CD8-positive, alpha-beta memory T cell (primary cell): ENCODE measurements at regions not wholly inside any gene's neighbourhood (a gene's known extent, or its start where the extent isn't known, plus 50 kb on each side); places are given as distances from the start of the nearest gene placed in this dataset.
"Not testable (repeated sequence)": the region's sequence is repeated elsewhere in the genome, so short reads cannot be mapped to it uniquely, and the experiment has no call there.

ENCODE experiments used
- CTCF ChIA-PET: fragments of 350-600 bp; sonication (Branson Sonifier 250); formaldehyde crosslinking; loops from one replicate; lab custom pipeline; 2021; ENCODE audit warnings: antibody characterized with exemption; lab: Charles Lee
- POLR2A ChIA-PET: fragments of 350-600 bp; sonication (Branson Sonifier 250); formaldehyde crosslinking; loops from one replicate; lab custom pipeline; 2021; ENCODE audit warnings: antibody characterized with exemption; lab: Charles Lee
- DNase-seq, 5 donors: peaks; one replicate each; pipeline versions ENCODE4 v3.0.0 to v3.0.0-alpha.2; 2020 to 2022; ENCODE audit warnings: mixed read lengths in 1 of 5
- H3K27ac ChIP-seq: one replicate; pipeline ENCODE4 v1.7.0; 2013; ENCODE audit warnings: low read depth, mild to moderate bottlenecking, low read length, moderate library complexity
- H3K27me3 ChIP-seq: 2 replicates; pipeline ENCODE4 v1.7.0; 2013; ENCODE audit warnings: low read length, mild to moderate bottlenecking; ENCODE audit not compliant: insufficient read depth, poor library complexity, severe bottlenecking
- H3K36me3 ChIP-seq: 2 replicates; pipeline ENCODE4 v1.7.0; 2013; ENCODE audit warnings: mild to moderate bottlenecking, low read length, moderate library complexity; ENCODE audit not compliant: insufficient read depth
- H3K4me1 ChIP-seq: 2 replicates; pipeline ENCODE4 v1.7.0; 2013; ENCODE audit warnings: mild to moderate bottlenecking, low read length, moderate library complexity; ENCODE audit not compliant: insufficient read depth
- H3K4me3 ChIP-seq: 2 replicates; pipeline ENCODE4 v1.7.0; 2013; ENCODE audit warnings: mild to moderate bottlenecking, low read length
- H3K9me3 ChIP-seq: 2 replicates; pipeline ENCODE4 v1.7.0; 2013; ENCODE audit warnings: mild to moderate bottlenecking, low read length
- H3K27ac Mint-ChIP-seq, 8 donors: one replicate each; pipeline ENCODE4 v1.8.0; 2020 to 2021; ENCODE audit warnings: mixed read lengths in 8 of 8, mild to moderate bottlenecking in 6 of 8, inconsistent platforms in 3 of 8, moderate library complexity in 3 of 8
- H3K27me3 Mint-ChIP-seq, 2 donors: one replicate each; pipeline ENCODE4 v1.8.0; 2020 to 2021; ENCODE audit warnings: mixed read lengths in 2 of 2, mild to moderate bottlenecking in 1 of 2, moderate library complexity in 1 of 2
- H3K36me3 Mint-ChIP-seq, 3 donors: one replicate each; pipeline ENCODE4 v1.8.0; 2020 to 2021; ENCODE audit warnings: mixed read lengths in 3 of 3, inconsistent platforms in 1 of 3, mild to moderate bottlenecking in 1 of 3
- H3K4me1 Mint-ChIP-seq, 3 donors: one replicate each; pipeline ENCODE4 v1.8.0; 2020 to 2021; ENCODE audit warnings: mixed read lengths in 3 of 3, inconsistent platforms in 1 of 3, mild to moderate bottlenecking in 1 of 3
- H3K4me3 Mint-ChIP-seq, 7 donors: one replicate each; pipeline ENCODE4 v1.8.0; 2020 to 2021; ENCODE audit warnings: mixed read lengths in 7 of 7, mild to moderate bottlenecking in 6 of 7, moderate library complexity in 4 of 7, inconsistent platforms in 2 of 7
- H3K9me3 Mint-ChIP-seq, 5 donors: one replicate each; pipeline ENCODE4 v1.8.0; 2020 to 2022; ENCODE audit warnings: mixed read lengths in 5 of 5, mild to moderate bottlenecking in 3 of 5, moderate library complexity in 2 of 5, inconsistent platforms in 1 of 5

DNA sequence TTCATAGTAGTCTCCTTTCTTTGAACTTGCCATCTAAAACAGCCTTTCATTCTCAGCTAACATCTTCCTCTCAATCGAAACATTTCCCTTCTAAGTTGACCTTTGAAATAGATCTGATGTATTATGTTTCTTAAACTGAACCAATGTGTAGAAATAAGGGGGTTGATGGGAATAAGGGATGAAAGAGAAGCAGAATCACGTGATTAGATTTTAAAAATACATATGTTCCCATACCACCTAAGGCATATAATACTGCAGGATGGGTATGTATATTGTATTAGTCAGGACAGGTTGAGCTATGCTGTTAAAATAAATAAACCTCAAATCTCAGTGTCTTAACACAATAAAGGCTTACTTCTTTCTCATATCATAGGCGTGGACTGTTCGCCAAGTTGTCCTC is 207.5 kb upstream of the SRD5A2 start:
- POLR2A ChIA-PET = no interaction called here
- CTCF ChIA-PET = no interaction called here

DNA sequence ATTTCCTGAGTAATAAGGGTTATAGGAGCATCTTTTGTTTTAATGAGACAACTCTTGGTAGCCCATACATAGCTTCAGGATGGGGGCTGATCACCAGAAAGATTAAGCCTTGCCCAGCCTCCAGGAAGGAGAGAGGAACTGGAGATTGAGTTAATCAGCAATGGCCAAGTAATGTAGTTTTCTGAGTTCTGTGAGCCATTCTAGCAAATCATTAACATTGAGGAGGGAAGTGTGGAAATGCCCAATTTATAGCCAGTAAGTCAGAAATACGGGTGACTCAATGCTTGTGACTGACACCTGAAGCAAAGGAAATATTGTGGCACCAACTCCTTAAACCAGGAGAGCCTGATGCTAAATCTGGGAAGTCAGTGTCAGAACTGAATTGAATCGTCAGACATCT is 205.1 kb upstream of the SRD5A2 start:
- POLR2A ChIA-PET = no interaction called here
- Mint-ChIP-seq H3K27ac (no peak overlapping the region), H3K4me1 (no peaks in the 10 kb centered on the region), H3K36me3 (no peaks in the 10 kb centered on the region), H3K4me3 (no peak overlapping the region), H3K9me3 (peaks cover 0 to 14% (median 9%) of the 10 kb centered on the region in 5 donors), H3K27me3 (peaks cover 11 to 38% of the 10 kb centered on the region in 2 donors)
- H3K27ac ChIP-seq = no peak overlapping the region
- no peaks in the 10 kb centered on the region for H3K9me3 ChIP-seq
- no peak overlapping the region for H3K4me3 ChIP-seq
- H3K36me3 ChIP-seq = no peaks in the 10 kb centered on the region
- no peaks in the 10 kb centered on the region for H3K27me3 ChIP-seq
- CTCF ChIA-PET = no interaction called here
- no peaks in the 10 kb centered on the region for H3K4me1 ChIP-seq
- DNase-seq = no peak

More for the DNA sequence above, 207.5 kb upstream of the SRD5A2 start:
- Histone ChIP-seq H3K4me3 (no peak overlapping the region), H3K27ac (no peak overlapping the region), H3K36me3 (no peaks in the 10 kb centered on the region), H3K9me3 (no peaks in the 10 kb centered on the region), H3K4me1 (no peaks in the 10 kb centered on the region), H3K27me3 (no peaks in the 10 kb centered on the region)
- no peaks in the 10 kb centered on the region for H3K4me1 Mint-ChIP-seq
- peaks cover 0 to 6% (median 4%) of the 10 kb centered on the region in 5 donors for H3K9me3 Mint-ChIP-seq
- no peak overlapping the region for H3K4me3 Mint-ChIP-seq
- no peak overlapping the region for H3K27ac Mint-ChIP-seq
- peaks cover 11 to 33% of the 10 kb centered on the region in 2 donors for H3K27me3 Mint-ChIP-seq
- no peaks in the 10 kb centered on the region for H3K36me3 Mint-ChIP-seq
- no peak for DNase-seq

DNA sequence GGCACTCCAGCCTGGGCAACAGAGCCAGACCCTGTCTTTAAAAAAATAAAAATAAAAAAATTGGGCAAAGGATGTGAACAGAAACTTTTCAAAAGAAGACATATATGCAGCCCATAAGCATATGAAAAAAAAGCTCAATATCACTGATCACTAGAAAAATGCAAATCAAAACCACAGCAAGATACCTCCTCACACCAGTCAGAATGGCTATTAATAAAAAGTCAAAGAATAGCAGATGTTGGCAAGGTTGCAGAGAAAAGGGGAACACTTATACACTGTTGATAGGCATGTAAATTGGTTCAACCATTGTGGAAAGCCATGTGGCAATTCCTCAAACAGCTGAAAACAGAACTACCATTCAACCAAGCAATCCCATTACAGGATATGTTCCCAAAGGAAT is 204.1 kb upstream of the SRD5A2 start:
- H3K9me3 Mint-ChIP-seq = peaks cover 0 to 16% (median 10%) of the 10 kb centered on the region in 5 donors
- no peaks in the 10 kb centered on the region for H3K4me1 Mint-ChIP-seq
- no peaks in the 10 kb centered on the region for H3K4me1 ChIP-seq
- DNase-seq = no peak
- H3K27me3 ChIP-seq = no peaks in the 10 kb centered on the region
- no peaks in the 10 kb centered on the region for H3K36me3 Mint-ChIP-seq
- peaks cover 11 to 40% of the 10 kb centered on the region in 2 donors for H3K27me3 Mint-ChIP-seq
- ChIA-PET POLR2A (no interaction called here), CTCF (no interaction called here)
- H3K4me3 Mint-ChIP-seq = no peak overlapping the region
- no peaks in the 10 kb centered on the region for H3K36me3 ChIP-seq
- no peak overlapping the region for H3K27ac Mint-ChIP-seq
- no peak overlapping the region for H3K27ac ChIP-seq
- no peak overlapping the region for H3K4me3 ChIP-seq
- H3K9me3 ChIP-seq = no peaks in the 10 kb centered on the region

- H3K4me1 ChIP-seq, H3K36me3 ChIP-seq, POLR2A ChIA-PET, H3K4me3 Mint-ChIP-seq, H3K27ac Mint-ChIP-seq, H3K4me3 ChIP-seq, H3K36me3 Mint-ChIP-seq, H3K9me3 ChIP-seq, H3K27ac ChIP-seq, DNase-seq, CTCF ChIA-PET, H3K27me3 ChIP-seq, H3K4me1 Mint-ChIP-seq: not testable (repeated sequence)
- Mint-ChIP-seq H3K27me3 (peaks cover 12 to 39% of the 10 kb centered on the region in 2 donors), H3K9me3 (peaks cover 0 to 16% (median 10%) of the 10 kb centered on the region in 5 donors)
These were observed 202.8 kb upstream of the SRD5A2 start for GRCh38 chr2:31783446-31784091.

DNA sequence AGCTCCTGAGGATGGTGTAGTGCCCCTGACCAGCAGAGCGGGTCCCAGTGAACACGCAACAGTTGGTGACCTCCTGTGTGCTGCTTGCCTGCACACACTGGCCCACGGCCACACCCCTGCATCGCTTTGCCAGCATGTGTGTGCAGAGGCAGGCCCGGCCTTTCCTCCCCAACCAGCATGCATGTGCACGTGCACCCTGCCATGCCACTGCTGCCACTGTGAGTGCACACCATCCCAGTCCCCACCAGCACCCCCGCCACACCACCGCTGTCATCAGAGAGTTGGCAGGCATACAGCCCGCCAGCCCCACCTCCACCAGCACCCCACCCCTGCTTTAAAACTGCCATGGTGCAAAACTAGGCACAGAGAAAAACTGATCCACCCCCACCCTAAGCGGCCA is 197.4 kb upstream of the SRD5A2 start:
- H3K27me3 Mint-ChIP-seq = peaks cover 3 to 22% of the 10 kb centered on the region in 2 donors
- no peak for DNase-seq
- Histone ChIP-seq H3K36me3 (no peaks in the 10 kb centered on the region), H3K27ac (no peak overlapping the region), H3K9me3 (no peaks in the 10 kb centered on the region), H3K4me3 (no peak overlapping the region), H3K27me3 (no peaks in the 10 kb centered on the region), H3K4me1 (no peaks in the 10 kb centered on the region)
- peaks cover 0 to 14% (median 4%) of the 10 kb centered on the region in 5 donors for H3K9me3 Mint-ChIP-seq
- H3K4me1 Mint-ChIP-seq = no peaks in the 10 kb centered on the region
- H3K4me3 Mint-ChIP-seq = no peak overlapping the region
- POLR2A ChIA-PET = no interaction called here
- CTCF ChIA-PET = no interaction called here
- H3K27ac Mint-ChIP-seq = no peak overlapping the region
- H3K36me3 Mint-ChIP-seq = no peaks in the 10 kb centered on the region

DNA sequence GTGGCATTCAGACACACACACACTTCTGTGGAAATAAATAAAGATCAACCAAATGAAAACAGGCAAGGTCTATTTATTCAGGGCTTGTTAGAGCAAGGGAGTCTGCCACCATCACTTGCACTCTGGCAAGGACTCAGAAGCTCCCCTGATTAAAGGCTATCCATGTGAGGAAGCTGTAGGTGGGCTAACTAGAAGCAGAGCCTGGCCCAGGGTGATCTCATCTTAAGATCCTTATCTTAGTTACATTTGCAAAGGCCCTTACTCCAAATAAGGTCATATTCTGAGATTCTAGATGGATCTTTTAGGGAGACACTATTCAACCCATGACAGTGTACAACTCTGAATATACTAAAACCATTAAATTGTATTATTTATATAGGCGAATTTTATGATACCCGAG is 190.0 kb upstream of the SRD5A2 start:
- CTCF ChIA-PET = no interaction called here
- no peaks in the 10 kb centered on the region for H3K36me3 ChIP-seq
- Mint-ChIP-seq H3K9me3 (no peaks in the 10 kb centered on the region), H3K36me3 (no peaks in the 10 kb centered on the region), H3K27me3 (peaks cover 0 to 2% of the 10 kb centered on the region in 2 donors), H3K4me3 (no peak overlapping the region), H3K27ac (no peak overlapping the region), H3K4me1 (no peaks in the 10 kb centered on the region)
- H3K27me3 ChIP-seq = no peaks in the 10 kb centered on the region
- POLR2A ChIA-PET = no interaction called here
- no peaks in the 10 kb centered on the region for H3K9me3 ChIP-seq
- no peaks in the 10 kb centered on the region for H3K4me1 ChIP-seq
- no peak for DNase-seq
- H3K27ac ChIP-seq = no peak overlapping the region
- H3K4me3 ChIP-seq = no peak overlapping the region

DNA sequence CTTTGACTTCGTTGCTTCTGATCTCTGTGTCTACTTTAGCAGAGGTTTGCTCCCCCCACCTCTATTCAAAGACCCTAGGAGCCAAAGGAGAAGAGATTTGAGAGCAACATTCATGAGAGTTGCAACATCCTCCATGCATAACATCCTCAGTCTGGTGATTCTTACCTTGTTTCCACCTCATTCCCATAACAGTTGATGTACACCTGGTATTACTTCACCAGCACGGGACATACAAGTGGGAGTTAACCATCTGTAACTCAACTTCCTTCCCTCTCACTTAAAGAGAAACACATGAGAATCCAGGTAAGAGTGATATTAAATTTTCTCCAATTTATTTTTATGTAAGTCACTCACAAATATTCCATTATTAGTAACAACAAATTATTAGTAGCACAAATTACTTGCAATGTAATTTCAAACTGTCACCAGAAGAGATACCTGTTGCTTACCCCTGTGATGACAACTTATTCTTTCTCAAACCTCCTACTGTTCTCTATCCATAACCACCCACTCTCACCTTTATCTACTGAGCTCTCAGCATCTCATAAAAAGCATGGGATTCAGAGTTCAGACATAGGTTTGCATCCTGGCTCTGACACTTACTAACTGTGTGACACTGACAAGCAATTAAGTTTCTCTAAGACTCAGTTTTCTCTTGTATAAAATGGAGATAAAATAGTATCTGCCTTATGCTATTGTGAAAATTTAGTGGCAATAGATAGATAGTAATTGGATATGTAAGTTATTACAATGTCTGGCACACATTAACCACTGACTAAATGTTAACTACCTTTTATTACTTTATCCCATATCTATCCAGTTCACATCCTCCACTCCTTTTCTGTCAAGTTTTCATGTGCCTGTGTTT is 184.6 kb upstream of the SRD5A2 start:
- H3K27ac Mint-ChIP-seq = peak overlapping the region in 1 of 8 donors; percentile 11
- H3K4me3 Mint-ChIP-seq = no peak overlapping the region
- CTCF ChIA-PET = no interaction called here
- H3K36me3 ChIP-seq = no peaks in the 10 kb centered on the region
- no peak overlapping the region for H3K4me3 ChIP-seq
- no peaks in the 10 kb centered on the region for H3K27me3 ChIP-seq
- H3K27ac ChIP-seq = no peak overlapping the region
- H3K4me1 Mint-ChIP-seq = no peaks in the 10 kb centered on the region
- H3K27me3 Mint-ChIP-seq = peaks cover 0 to 4% of the 10 kb centered on the region in 2 donors
- H3K9me3 Mint-ChIP-seq = no peaks in the 10 kb centered on the region
- POLR2A ChIA-PET = no interaction called here
- DNase-seq = no peak
- H3K36me3 Mint-ChIP-seq = no peaks in the 10 kb centered on the region
- H3K4me1 ChIP-seq = no peaks in the 10 kb centered on the region
- H3K9me3 ChIP-seq = no peaks in the 10 kb centered on the region

DNA sequence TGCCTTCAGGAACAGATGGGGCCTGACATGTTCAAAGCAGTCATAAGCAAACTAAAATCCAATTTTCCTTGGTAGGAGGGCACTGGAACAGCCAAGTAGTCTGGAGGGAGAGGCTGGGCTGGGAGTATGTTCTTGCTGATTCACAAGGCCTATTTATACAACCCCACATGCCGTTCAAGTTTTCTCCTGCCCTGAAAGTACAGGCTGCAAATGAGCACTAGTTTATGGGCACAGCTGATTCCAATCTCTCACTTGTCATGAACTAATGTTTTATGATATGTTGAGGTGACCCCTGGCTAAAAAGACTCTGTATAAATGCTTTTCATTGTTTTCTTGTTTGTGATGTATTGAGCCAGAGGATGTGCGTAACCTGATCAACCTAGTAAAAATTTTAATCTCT is 183.4 kb upstream of the SRD5A2 start:
- DNase-seq = no peak
- H3K27me3 ChIP-seq = no peaks in the 10 kb centered on the region
- Mint-ChIP-seq H3K9me3 (no peaks in the 10 kb centered on the region), H3K4me3 (no peak overlapping the region), H3K36me3 (no peaks in the 10 kb centered on the region), H3K4me1 (no peaks in the 10 kb centered on the region), H3K27ac (no peak overlapping the region), H3K27me3 (peaks cover 0 to 4% of the 10 kb centered on the region in 2 donors)
- H3K4me3 ChIP-seq = no peak overlapping the region
- no peak overlapping the region for H3K27ac ChIP-seq
- CTCF ChIA-PET = no interaction called here
- no peaks in the 10 kb centered on the region for H3K36me3 ChIP-seq
- H3K9me3 ChIP-seq = no peaks in the 10 kb centered on the region
- no peaks in the 10 kb centered on the region for H3K4me1 ChIP-seq
- POLR2A ChIA-PET = no interaction called here
